HS-5 (cell line): ENCODE measurements at regions not wholly inside any gene's neighbourhood (a gene's known extent, or its start where the extent isn't known, plus 50 kb on each side); places are given as distances from the start of the nearest gene placed in this dataset.
A peak's percentile ranks its signal among the peaks of the same experiment; 100 is the strongest.
"Not testable (repeated sequence)": the region's sequence is repeated elsewhere in the genome, so short reads cannot be mapped to it uniquely, and the experiment has no call there.

Experiments
- DNase-seq: peaks from one replicate; pipeline ENCODE4 v3.0.0-alpha.2; 2012; ENCODE audit warnings: low read depth

- DNase-seq, result no peak
Measured at GRCh38 chr1:241447031-241447644, 72.4 kb downstream of the FH start.

DNA sequence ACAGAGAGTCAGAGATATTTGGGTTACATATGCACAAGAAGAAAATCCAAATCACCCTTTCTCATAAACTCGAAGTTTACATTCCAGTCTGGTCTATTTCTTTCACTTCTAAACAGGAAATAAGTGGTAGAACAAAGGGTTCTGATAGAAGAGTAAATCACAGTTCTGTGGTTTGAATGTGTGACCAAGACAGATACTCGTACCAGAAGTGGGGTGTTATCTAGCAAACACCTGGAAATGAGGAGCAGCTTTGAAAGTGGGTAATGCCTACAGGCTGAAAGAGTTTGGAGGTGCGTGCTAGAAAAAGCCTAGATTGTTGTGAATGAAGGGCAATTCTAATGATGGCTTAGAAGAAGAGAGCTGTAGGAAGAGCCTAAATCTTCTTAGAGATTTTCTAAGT is 74.7 kb downstream of the FH start:
- no peak for DNase-seq

DNA sequence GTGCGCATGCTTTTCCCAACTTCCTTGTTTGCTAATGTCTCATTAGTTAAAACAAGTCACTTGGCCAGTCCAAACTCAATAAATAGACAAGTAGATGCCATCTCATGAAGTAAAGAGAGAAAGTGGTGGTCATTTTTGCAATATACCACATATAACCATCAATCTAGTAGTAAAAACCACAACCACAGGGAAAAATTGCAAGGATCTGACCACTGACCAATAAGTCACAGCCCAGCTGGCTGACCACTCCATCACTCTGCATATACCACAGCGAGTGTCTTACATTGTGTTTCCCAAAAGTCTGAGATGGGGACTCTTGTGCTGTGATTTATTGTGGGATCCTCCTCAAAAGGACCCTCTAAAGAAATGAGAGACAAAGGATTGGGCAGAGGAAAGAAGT is 76.0 kb downstream of the FH start:
- no peak for DNase-seq

DNA sequence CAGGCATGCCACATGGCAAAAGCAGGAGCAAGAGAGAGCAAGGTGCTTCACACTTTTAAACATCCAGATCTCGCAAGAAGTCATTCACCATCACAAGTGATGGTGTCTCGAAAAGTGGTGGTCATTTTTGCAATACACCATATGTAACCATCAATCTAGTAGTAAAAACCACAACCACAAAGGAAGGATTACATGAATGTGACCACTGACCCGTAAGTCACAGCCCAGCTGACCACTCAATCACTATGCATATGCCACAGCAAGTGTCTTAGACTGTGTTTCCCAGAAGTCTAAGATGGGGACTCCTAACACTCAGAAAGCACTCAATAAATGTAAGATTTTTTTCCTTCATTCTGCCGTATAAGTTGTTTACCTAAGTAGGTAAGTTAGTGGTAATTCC is 76.9 kb downstream of the FH start:
- no peak for DNase-seq

DNA sequence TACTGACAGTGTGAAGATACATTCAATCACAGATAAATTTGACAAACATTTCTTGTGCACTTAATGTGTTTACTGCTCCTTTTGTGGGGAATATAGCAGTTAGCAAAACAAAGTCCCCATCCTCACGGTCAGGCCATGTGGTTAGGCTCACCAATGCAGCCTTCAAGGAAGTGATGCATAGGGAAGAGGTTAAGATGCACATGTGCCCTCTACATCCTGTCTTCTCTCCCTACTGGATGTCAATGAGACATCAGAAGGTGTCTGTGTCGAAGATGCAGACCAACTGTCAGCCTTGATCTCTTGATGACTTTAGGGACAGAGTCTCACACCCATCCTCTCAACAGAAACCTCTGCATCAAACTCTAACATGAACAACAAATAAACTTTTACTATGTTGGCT is 78.7 kb downstream of the FH start:
- no peak for DNase-seq

GRCh38 chr1:241438686-241439085 is 80.9 kb downstream of the FH start:
- DNase-seq, result not testable (repeated sequence)

DNA sequence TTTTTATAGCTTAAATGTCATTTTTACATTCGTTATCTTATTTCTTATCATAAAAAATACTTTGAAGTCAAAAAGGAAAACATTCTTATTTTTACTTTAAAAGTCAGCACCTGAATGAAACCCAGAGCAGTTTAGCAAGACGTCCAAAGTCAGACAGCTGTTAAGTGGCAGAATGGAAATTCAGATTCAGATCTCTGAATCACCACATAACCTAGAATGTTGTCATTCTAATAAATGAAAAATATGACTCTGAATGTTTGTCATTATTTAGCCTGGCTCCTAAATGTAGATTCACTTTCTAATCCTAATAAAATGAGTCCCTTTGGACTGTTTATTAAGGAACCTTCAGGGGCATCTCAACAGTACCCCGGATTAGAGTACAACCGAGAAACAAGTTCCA is 75.2 kb upstream of the RGS7 start:
- DNase-seq, result no peak

- DNase-seq, result not testable (repeated sequence)
Measured at GRCh38 chr1:241425091-241425490, 68.1 kb upstream of the RGS7 start.

GRCh38 chr1:241424480-241424971 is 67.5 kb upstream of the RGS7 start:
- no peak for DNase-seq

- no peak for DNase-seq
Measured at GRCh38 chr1:241423541-241424479, 66.8 kb upstream of the RGS7 start.

- no peak for DNase-seq
Measured at GRCh38 chr1:241422470-241422869, 65.5 kb upstream of the RGS7 start.

GRCh38 chr1:241419986-241420385 is 63.0 kb upstream of the RGS7 start:
- DNase-seq, result no peak

GRCh38 chr1:241417258-241417657 is 60.3 kb upstream of the RGS7 start:
- no peak for DNase-seq

DNA sequence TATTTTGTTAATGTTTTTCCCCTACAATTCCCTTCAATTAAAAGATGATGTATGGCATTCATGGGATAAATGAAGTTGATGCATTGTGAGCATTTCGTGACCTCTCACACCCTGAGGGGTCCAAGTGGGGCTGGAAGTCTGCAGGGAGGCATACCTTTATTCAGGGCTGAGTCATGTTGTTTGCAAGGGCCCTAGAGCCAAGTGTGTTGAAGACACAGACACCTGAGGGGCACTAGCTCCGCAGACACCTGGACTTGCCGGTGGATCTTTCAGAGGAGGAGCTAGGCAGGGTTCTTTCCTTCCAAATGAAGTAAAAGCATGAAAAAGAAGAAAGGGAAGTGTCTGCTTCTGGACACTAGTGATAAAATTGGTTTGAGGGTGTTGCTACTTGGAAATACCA is 57.0 kb upstream of the RGS7 start:
- DNase-seq, result no peak

DNA sequence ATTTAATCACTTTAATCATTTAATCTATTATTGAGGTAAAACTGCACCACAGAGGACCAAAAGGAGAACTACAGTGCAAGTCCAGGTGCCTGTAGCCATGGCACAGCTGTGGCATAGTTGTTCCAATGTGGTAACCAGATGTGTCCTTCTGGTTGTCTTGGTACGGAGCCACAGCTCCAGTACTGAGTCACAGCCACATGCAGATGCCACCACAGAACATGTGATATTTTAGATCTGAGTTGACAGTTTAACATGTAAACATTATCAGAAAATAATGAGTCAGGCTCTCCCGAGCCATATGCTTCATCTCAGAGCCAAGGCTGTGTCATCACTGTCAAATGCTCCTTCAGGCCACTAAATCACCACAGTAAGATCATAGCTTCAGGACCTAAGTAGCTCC is 56.4 kb upstream of the RGS7 start:
- peak; percentile 92 for DNase-seq

DNA sequence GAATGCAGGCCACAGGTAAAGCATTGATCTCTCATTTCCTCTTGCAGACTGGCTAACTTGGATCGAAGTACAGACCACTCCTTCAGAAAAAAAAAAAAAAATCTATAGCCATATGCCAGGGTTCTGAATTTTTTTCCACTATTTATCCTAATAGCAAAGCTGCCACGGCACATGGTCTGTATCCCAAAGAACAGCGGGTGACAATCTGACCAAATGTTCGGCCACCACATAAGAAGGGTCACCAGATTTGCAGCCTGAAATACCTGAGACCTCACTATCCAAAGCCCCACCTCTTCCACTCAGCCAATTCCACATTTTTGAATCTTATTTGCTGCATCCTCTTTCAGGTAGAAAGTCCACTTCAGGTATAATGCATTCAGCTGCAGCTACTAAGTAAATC is 55.6 kb upstream of the RGS7 start:
- DNase-seq, result no peak

DNA sequence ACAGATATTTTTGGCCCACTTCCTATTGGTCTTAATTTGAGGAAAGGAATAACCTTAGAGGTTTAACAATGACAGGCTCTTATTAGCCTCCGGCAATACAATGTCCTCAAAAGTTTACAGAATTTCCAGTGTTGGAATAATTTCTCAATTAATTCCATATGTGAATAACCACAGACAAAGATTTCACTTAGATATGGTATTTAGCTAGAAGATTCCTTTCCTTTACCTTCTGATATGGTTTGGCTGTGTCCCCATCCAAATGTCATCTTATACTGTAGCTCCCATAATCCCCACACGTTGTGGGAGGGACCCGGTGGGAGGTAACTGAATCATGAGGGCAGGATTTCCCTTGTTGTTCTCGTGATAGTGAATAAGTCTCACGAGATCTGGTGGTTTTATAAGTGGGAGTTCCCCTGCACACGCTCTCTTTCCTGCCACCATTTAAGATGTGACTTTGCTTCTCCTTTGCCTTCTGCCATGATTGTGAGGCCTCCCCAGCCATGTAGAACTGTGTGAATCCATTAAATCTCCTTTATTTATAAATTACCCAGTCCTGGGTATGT is 54.9 kb upstream of the RGS7 start:
- peak; percentile 31 for DNase-seq

DNA sequence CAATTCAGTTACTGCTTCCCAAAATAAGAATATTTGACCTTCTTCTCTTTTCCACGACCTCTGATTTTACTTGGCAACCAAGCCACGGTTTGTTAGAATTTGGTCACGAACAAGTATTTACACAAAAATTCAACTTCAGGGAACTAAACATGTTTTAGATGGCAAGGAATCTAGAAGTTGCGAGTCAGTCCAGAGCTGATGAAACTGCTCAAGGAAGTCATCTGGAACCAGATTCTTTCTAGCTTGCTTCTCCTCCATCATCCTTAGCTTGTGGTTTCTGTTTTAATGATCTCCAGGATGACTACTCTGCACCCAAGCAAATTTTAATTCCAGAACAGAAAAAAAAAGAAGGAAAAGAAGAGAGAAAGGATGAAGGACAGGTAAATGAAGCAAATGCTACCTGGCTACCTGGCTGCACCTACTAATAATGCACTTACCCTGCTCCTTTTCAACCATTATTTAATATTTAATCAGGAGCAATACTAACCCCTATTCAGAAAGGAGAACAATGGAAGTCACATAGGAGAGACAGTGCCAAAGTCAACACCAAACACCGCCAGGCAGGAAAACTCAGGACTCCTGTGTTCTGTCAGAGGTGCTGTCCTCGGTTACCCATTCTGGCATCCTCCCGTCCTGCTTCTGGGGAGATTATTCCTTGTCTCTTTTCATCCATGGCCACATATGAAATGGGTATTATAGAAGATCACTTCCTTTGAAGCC is 54.2 kb upstream of the RGS7 start:
- DNase-seq, result peak; percentile 48

DNA sequence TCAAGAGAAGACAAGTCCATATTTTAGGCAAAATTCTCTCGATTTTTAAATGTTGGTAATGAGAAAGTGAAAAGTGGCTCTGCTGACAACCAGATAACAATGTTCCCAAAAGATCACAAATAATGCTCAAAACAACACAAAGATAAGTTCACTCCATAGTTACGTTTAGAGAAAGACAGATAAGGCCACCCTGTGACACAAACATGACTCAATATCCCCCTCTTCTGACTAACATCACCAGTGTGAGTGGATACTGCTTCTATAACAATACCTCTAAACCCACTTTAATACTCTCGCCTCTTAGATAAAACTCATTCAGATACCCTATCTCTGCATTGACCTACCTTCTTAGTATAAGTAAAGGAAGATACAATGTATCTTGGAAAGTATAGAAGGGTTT is 51.2 kb upstream of the RGS7 start:
- no peak for DNase-seq
